ENCODE measurements at regions not wholly inside any gene's neighbourhood (a gene's known extent, or its start where the extent isn't known, plus 50 kb on each side); places are given as distances from the start of the nearest gene placed in this dataset.
"Not testable (repeated sequence)": the region's sequence is repeated elsewhere in the genome, so short reads cannot be mapped to it uniquely, and the experiment has no call there.

DNA sequence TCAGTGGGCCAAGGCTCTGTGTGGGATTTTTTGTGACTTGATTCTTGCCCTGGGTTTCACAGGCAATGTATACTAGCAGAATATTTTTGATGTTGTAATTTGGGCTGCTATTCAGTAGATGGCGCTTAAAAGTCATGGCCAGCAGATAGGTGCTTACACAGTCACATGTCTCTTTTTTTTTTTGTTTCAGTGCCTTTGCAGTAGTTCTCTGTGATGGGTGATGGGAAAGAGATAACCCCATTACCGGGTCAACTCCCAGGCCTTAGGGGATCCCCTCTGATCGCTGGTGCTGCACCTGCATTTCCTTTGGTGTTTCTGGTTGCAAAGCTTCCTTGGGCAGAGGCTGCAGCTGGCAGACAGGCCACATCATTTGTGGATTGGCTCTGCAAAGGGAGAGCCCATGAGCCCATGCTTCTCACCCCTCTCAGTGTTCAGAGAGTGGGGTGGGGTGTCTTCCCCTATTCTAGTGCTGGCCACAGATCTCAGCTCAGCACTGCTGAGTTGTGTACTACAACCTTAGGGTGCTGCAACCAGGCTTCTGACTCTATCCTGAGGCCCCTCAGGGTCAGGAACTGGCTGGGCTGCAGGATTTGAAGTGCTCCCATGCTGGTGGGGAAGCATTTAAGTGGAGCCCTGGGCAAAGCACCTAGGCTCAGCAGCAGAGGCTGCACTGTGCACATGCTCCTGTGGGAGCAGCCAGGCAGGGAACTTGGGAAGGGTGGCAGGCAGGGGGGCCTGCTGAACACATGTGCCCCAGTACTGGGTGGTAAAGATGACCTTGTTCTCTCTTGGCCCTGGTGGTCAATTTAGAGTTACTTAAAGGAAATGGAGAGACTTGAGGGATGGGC, 219.8 kb upstream of the SPHKAP start:
- DNase-seq, result no peak

DNA sequence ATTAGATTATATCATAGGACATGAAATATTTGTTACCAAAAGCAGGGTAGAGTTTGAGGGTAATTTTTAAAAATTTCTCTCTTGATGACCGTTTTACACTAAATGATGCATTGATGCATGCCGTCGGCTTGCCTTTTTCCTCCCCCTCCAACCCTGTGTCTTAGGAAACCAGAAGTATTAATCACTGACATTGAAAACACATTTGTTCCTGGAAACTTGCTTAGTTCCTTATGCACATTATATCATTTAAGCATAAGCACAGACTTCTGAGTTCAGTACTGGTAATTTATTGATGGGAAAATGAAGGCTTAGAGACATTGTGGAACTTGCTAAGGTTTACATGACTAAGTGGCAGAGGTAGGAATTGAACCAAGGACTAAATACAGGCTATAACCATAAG, 206.3 kb upstream of the SPHKAP start:
- no peak for DNase-seq

DNA sequence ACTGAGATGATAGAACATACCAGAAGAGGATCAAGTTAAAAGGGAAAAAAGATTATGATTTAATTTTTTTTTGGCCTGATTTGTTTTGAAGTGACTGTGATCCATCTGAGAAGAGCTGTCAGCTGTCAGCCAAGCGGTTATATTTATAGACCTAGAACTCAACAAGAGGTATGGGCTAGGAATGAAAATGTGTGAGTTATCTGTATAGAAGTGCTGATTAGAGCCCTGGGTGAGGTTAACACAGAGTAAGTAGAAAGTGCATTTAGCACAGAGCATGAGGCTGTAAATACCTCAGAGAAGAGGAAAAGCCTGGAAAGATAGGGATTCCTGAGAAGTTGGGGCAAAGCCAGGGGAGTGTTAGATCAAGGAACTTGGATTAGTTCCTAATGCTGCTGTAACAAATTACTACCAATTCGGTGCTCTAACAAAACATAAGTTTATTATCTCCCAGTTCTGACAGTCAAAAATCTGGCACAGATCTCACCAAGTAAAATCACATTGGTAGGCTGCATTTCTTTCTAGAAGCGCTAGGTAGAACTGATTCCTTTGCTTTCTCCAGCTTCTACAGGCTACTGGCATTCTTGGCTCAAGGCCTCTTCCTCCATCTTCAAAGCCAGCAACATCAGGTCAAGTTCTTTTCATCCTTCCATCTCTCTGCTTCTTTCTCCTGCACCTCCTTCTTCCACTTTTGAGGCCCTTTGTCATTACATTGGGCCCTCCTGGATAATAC, 197.4 kb upstream of the SPHKAP start:
- no peak for DNase-seq

DNA sequence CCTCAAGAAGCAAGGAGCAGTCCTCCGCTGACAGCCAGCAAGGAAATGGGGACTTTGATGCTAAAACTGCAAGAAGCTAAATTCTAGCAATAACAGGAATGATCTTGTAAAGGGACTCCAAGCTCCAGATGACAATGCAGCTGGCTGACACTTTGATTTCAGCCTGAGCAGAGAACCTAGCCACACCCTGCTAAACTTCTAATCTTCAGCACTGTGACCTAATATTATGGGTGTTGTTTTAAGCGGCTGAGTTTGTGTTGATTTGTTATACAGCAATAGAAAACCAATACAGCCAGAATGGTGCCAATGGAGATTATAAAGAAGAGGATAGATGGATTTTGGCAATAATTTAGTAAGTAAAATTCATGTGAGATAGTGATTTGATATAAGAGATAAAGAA, 196.7 kb upstream of the SPHKAP start:
- DNase-seq, result no peak

DNA sequence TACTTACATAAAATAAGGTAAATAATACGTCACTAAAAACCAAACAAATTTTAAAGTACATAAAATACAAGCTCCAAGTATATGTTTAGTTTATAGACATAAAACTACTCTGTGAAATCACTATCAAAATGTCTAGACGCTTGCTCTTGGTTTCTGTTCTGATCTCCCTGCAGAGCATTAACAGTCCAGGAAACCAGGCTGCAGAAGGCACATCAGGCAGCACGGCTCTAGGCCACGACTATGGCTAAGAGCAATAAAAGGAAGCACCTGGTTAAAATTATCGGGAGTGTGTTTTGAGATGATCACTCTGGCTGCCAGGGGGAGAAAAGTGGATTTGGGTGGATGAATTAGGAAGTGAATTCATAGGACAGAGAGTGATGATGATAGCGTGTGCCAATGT, 196.0 kb upstream of the SPHKAP start:
- no peak for DNase-seq

DNA sequence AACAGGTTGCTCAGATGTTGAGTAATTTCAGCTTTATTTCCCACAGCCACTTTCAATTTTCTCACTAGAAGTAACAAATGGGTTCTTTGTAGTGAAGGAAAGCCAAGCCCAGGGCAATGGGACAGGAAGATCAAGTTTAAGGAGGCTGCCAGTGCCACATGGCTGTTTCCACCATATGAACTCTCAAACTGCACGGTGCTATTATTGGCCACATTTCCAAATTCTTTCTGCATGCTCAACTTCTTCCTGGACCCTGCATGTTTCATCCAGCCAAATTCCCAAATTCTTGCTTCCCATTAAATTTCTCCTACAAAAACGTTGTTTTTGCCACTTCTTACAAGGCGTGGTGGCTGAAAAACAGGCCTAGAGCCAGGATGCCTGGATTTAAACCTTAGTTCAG, 193.3 kb upstream of the SPHKAP start:
- no peak for DNase-seq

DNA sequence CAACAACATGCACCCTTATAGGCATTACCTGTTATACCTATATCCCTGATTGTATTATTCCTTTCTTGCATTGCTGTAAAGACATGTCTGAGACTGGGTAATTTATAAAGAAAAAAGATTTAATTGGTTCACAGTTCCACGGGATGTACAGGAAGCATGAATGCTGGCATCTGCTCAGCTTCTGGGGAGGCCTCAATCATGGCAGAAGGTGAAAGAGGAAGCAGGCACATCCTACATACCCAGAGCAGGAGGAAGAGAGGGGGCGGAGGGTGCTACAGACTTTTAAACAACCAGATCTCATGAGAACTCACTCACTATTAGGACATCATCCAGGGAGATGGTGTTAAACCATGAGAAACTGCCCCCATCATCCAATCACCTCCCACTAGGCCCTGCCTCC, 191.7 kb upstream of the SPHKAP start:
- DNase-seq, result no peak

DNA sequence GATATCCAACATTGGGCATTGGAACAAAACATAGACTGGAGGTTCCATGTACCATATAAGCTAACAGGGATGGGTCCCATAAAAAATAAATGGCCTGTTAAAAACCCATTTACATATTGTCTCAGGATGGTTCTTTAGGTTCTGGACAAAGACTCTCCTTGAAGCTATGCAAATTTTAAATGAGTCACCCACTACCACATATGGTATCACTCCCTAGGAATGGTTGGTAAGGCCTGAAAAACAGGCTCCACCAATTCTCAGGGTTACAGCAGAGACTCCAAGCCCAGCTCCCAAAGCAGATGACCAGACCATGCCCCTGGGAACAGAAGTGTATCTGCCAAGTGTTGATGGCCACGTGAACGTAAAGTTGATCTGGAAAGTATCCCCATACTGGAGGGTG, 190.7 kb upstream of the SPHKAP start:
- DNase-seq, result no peak

DNA sequence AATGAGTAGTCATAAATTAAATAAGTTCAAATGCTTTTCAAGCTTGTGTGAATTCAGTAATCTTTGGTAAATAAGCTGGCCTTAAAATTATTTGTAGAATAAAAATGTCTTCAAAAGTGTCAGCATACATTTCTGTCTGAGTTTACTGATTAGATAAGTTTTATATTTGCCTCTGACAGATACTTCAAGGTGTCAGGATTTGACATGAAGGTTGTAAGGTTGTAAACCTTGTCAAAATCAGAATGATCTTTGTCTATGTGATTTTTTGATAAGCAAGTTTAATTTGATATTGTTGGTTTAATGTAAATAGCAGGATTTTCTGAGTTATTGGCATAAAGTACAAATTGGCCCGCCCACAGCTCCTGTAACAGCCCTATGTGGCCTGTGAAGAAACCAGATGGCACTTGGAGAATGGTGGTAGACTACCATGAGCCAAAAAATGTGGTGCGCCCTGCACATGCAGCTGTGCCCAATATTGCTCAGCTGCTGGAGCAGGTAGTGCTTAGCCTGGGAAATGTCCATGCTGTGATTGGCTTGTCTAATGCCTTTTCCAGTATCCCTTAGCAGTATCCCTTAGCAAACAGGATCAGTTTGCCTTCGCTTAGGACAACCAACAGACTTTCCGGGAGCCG, 188.0 kb upstream of the SPHKAP start:
- no peak for DNase-seq

DNA sequence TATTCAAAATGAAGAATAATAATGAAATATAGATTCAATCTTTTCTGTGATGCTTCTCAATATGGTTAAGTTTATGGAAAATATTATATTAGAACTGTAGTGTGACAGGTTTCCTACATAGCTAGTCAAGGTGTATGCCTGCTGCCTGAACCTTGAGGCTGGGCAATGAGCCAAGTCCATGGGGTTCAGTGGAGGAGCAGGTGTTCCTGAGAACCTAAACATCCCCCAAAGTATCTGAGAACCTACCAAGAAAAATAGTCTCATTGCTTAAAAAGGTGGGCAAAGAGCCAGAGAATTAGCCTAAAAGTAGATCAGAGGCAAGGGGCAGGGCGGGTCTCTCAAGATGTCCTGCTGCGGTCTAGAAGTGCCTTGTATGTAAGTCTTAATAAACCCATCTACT, 185.9 kb upstream of the SPHKAP start:
- peak in 1 of 2 experiments; percentile 44 for DNase-seq

DNA sequence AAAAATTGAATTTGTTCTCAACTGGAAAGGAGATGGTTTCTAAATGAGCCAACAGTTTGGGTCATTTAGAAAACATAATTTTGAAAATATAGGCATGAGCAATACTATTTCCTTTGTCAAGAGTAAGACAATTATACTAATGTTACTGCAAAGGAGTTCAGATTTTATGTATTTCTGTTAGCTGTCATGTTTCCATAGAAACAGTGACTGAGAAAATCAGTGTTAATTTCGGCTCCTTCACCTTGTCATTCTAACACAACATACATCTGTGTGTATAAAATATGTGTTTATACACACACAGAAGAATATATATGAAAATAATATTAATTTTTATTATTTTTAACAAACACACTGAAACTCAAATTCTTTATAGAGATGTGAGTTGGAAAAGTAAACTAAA, 178.0 kb upstream of the SPHKAP start:
- DNase-seq, result no peak

DNA sequence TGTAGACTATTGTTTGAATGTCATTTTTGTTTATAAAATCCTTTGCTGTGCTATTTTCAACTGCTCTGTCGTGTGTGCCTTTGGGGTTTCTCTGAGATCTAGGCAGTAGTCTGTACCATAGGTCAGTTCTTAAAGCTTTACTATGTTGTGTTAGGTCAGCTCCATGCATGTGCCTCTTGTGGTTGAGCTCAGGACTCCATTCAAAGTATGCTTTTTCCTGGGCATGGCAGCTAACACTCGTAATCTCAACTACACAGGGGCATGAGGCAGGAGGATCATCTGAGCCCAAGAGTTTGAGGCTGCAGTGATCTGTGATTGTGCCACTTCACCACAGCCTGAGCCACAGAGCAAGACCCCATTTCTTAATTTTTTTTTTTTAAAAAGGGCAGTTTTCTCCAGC, 174.4 kb upstream of the SPHKAP start:
- no peak for DNase-seq

DNA sequence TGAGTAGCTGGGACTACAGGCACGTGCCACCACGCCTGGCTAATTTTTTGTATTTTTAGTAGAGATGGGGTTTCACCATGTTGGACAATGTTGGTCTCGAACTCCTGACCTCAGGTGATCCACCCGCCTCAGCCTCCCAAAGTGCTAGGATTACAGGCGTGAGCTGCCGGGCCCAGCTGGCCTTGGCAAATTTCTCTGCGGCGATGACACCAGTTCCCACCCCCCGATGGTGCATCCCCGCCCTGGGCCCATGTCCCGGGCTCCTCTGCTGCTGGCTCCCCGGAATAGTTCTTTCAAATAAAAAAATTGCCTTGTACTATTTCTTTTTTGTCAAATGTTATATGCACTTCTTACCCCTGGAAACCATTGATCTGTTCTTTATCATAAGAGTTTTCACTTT, 171.5 kb upstream of the SPHKAP start:
- DNase-seq, result not testable (repeated sequence)

DNA sequence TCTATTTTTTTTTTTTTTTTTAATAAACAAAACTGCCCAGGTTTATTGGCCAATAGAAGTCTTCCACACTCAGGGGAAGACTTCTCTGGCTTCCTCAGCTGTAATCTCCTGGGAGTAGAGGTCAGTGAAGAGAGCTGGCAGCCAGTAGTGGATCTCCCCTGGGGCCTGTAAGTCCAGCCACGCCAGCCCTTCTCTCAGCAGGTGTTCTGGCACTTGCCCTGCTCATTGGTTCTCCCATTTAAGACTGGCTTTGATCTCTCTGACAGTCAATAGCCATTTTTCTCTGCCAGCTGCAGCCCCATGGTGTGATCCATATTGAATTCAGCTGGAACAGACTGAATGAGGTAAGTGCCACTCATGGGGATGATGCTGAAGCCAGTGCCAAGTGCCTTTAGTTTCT, 170.6 kb upstream of the SPHKAP start:
- peak; percentile 60 to 87 for DNase-seq

DNA sequence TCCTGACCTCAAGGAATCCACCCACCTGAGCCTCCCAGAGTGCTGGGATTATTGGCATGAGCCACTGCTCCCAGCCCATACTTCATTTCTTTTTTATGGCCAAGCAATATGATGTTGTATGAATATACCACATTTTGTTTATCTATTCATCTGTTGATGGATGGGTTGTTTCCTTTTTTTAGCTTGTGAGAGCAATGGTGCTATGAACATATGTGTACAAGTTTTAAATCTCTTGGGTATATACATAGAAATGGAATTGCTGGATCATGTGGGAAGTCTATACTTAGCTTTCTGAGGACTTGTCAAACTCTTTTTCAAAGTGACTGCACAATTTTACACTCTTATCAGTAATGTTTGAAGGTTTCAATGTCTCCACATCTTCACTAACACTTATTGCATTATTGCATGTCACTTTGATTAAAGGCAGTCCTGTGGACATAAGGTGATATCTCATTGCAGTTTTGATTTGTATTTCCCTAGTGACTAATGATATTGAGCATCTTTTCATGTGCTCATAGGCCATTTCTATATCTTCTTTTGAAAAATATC, 167.1 kb upstream of the SPHKAP start:
- no peak for DNase-seq

DNA sequence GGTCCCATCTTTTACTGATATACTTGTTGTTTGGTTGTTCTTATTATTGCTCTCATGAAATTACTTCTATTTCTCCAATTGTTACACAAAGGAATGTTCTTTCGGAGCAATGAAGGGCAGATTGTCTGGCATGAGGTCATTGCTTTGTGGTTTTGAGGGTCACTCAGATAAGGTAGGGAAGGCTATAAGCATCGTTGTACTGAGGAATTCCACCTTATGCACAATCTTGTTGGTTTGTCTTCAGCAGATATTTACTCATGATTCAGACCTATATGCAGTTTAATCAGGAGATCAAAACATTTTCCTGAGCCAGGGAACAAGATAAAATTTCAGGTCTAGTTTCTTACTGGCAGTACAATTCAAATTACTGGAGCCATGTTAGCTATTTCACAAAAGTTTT, 163.0 kb upstream of the SPHKAP start:
- no peak for DNase-seq

DNA sequence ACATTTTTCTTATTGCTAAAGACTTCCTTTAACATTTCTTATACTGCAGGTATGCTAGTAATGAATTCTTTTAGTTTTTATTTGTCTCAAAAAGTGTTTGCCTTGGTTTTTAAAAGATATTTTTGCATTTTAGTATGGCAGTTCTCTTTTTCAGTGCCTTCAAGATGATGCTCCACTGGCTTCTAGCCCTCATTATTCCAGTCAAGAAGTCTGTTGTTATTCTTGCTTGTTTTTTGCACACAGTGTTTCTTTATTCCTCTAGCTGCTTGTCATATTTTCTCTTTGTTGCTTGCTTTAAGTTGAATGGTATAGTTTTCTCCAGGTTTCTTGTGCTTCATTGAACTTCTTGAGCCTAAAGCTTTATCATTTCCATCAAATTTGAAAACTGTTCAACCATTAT, 158.0 kb upstream of the SPHKAP start:
- DNase-seq, result no peak

DNA sequence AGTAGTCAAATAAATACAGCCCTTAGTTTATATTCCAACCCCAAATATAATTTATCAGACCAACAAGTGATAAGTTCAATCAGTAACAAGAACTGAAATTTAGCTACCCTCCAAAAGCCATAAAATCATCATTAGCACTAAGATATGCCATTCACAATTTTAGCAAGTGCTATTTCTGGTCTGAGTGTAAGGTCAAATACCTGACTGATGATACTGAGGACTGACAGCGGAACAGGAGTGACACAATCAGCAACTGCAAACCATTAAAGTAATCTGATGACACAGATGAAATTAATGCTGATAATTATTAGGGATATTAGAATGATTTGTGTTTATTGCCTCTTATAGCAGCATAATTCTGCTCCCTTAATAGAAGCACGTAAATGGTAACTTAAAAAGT, 152.7 kb upstream of the SPHKAP start:
- no peak for DNase-seq

DNA sequence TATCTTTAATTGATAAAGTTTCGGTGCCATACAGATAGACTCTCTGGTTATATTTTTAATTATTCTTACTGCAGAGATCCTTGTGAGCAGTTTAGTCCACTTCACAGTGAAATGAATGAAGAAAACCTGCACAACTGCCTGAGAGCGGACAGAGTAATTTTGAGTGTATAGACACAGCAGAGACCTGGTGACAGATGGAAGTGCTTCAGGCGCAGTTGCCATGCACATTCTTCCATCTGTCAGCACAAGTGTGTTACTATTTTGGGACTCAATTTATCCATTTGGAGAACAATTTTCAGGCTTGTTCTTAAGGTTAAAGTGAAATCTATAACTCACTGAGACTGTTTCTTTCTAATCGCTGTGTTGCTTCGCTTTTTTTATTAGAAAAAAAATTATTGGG, 147.8 kb upstream of the SPHKAP start:
- peak; percentile 71 to 90 for DNase-seq

DNA sequence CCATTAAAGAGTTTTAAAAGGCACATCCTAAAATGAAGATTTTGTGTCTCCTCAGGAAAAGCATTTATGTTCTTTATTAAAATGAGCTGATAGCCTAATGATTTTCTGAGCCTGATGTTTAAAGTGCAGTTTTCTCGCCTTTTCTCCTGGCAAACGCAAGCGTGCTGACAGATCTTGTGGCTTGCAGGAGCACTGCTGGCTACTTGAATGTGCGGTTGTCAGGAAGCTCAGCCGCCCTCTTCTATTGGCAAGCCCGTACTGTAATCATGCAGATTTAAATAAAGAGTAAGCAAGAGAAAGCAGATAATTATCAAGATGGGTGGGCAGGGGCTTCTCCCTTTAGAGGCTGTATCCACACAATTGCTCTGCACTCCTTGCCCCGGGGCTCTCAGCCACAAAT, 139.5 kb upstream of the SPHKAP start:
- no peak for DNase-seq

DNA sequence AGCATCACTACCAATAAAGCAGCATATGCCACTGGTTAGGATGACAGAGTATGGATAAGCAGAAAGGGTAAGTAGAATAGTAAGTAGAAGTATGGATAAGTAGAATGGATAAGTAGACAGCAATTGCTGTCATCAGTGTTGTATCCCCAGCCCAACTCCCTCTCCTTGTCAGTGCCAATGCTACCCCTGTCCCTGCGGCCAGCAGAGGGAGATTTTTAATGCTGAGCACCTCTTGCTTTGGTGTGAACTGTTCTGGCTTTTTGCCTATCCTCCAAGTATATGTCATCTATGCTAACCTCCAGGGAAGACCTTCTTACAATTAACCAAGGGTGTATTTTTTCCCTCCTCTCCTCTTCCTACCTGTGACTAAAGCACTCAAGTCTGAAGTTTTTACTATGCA, 136.7 kb upstream of the SPHKAP start:
- peak; percentile 6 to 54 for DNase-seq

DNA sequence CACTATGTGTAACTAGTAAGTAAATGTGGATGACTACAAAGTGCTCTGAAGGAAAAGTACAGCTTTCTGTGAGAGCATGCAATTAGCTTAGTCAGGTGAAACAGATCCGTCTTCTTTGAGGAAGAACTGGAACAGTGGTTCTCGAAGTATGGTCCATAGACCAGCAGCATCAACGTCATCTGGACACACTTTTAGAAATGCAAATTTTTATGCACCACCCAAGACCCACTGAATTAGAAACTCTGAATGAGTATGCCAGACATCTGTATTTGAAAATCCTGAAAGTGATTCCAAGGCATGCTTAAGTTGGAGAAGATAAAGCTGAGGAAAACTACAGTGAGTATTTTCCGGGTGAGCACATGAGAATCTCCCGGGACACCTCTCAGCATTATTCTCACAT, 130.7 kb upstream of the SPHKAP start:
- DNase-seq, result no peak

DNA sequence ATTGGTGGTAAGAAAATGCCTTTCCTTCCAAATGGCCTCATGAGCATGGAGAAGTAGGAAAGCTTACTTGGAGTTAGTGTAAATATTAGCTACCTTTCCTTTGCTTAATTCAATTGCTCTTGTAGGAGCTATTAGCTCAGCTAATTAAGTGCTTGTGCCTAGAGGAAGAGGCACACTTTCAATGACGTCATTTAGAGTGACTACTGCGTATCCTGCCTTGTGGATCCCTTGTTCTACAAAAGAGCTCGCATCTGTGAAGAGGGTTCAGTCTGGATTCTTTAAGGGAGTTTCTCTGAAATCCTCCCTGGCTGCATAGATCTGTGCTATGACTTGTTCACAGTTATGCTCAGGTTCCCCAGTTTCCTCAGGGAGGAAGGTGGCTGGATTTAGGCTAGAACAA, 122.5 kb upstream of the SPHKAP start:
- DNase-seq, result no peak
